WTC11 (cell line): ENCODE measurements at regions not wholly inside any gene's neighbourhood (a gene's known extent, or its start where the extent isn't known, plus 50 kb on each side); places are given as distances from the start of the nearest gene placed in this dataset.

Source experiments
- ATF1 ChIP-seq: sonication (generic); formaldehyde crosslinking; IDR thresholded peaks from 2 replicates; pipeline ENCODE4 v1.8.1; 2023; ENCODE audit warnings: mild to moderate bottlenecking, moderate library complexity, missing genetic modification reagents
- CTCF ChIP-seq: fragments of 200-600 bp; IDR thresholded peaks from 2 replicates; pipeline ENCODE4 v1.8.0; 2022; ENCODE audit warnings: antibody characterized with exemption
- FOXK1 ChIP-seq: sonication (generic); formaldehyde crosslinking; IDR thresholded peaks from 2 replicates; pipeline ENCODE4 v1.8.0; 2022; ENCODE audit warnings: mild to moderate bottlenecking, moderate library complexity, missing genetic modification reagents
- HMGXB4 ChIP-seq: sonication (generic); formaldehyde crosslinking; IDR thresholded peaks from 2 replicates; pipeline ENCODE4 v1.8.1; 2023; ENCODE audit warnings: mild to moderate bottlenecking, moderate library complexity, missing genetic modification reagents
- JUN ChIP-seq: sonication (generic); formaldehyde crosslinking; IDR thresholded peaks from 2 replicates; pipeline ENCODE4 v1.8.0; 2023; ENCODE audit warnings: mild to moderate bottlenecking, missing genetic modification reagents
- TCF7 ChIP-seq: sonication (generic); formaldehyde crosslinking; IDR thresholded peaks from 2 replicates; pipeline ENCODE4 v1.8.0; 2022; ENCODE audit warnings: mild to moderate bottlenecking, low read depth, missing genetic modification reagents, moderate library complexity
- USF2 ChIP-seq: sonication (generic); formaldehyde crosslinking; IDR thresholded peaks from 2 replicates; pipeline ENCODE4 v1.8.1; 2023; ENCODE audit warnings: mild to moderate bottlenecking, missing genetic modification reagents, moderate library complexity
- ZNF232 ChIP-seq: sonication (generic); formaldehyde crosslinking; IDR thresholded peaks from 2 replicates; pipeline ENCODE4 v1.8.0; 2022; ENCODE audit warnings: mild to moderate bottlenecking, missing genetic modification reagents
- ZNF263 ChIP-seq: sonication (generic); formaldehyde crosslinking; IDR thresholded peaks from 2 replicates; pipeline ENCODE4 v1.8.1; 2022; ENCODE audit warnings: low read depth, mild to moderate bottlenecking, moderate library complexity, missing genetic modification reagents
- ZNF512 ChIP-seq: sonication (generic); formaldehyde crosslinking; IDR thresholded peaks from 2 replicates; pipeline ENCODE4 v1.8.1; 2022; ENCODE audit warnings: missing genetic modification reagents, borderline replicate concordance
- TF ChIP-seq, protein P1 (sequence below): sonication (generic); formaldehyde crosslinking; IDR thresholded peaks from 2 replicates; pipeline ENCODE4 v1.8.0; 2022; ENCODE audit warnings: mild to moderate bottlenecking, missing genetic modification reagents
- TF ChIP-seq, protein P2 (sequence below): sonication (generic); formaldehyde crosslinking; IDR thresholded peaks from 2 replicates; pipeline ENCODE4 v1.8.0; 2022; ENCODE audit warnings: mild to moderate bottlenecking, missing genetic modification reagents
- TF ChIP-seq, protein P3 (sequence below): fragments of 250-450 bp; sonication (Bioruptor Pico); IDR thresholded peaks from 2 replicates; pipeline ENCODE4 v2.1.2; 2022; ENCODE audit warnings: mild to moderate bottlenecking, moderate library complexity

DNA sequence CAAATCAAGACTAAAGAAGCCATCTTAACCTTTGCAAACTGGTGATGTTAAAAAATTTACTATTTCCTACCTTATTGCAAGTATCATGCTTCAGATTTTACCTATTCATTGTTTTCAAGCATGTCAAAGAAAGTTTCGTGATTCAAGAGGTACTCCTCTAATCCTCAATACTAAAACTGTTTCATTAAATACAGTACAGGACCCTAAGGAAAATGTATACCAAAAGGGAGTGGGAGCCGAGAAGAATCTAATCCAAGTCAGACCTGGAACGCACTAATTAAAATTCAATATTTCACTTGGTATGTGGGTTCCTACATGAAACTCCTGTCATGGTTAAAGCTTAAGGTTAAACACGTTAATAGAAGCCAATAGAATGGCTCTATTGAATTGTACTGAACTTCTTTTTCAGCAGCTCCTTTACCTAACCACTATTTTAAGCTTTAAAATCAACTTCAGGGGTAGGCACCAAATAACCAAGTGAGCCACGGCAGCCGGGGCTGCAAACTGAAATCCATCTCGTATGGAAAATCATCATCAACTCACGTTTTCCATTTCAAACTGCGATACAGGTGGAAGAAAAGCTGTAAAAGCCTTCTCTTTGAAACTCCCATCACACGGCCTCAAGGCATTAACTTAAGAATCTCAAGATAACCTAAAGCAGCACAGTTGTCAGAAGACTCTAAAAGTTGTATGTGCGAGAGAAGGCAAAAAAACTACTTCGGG lies 188.8 kb downstream of the ZEB2 start:
- TF ChIP-seq USF2 (CRISPR knock-in tag), result no peak
- TF ChIP-seq, protein P1, sequence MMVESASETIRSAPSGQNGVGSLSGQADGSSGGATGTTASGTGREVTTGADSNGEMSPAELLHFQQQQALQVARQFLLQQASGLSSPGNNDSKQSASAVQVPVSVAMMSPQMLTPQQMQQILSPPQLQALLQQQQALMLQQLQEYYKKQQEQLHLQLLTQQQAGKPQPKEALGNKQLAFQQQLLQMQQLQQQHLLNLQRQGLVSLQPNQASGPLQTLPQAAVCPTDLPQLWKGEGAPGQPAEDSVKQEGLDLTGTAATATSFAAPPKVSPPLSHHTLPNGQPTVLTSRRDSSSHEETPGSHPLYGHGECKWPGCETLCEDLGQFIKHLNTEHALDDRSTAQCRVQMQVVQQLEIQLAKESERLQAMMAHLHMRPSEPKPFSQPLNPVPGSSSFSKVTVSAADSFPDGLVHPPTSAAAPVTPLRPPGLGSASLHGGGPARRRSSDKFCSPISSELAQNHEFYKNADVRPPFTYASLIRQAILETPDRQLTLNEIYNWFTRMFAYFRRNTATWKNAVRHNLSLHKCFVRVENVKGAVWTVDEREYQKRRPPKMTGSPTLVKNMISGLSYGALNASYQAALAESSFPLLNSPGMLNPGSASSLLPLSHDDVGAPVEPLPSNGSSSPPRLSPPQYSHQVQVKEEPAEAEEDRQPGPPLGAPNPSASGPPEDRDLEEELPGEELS, result no peak
- TF ChIP-seq CTCF, result no peak
- TF ChIP-seq, protein P2, sequence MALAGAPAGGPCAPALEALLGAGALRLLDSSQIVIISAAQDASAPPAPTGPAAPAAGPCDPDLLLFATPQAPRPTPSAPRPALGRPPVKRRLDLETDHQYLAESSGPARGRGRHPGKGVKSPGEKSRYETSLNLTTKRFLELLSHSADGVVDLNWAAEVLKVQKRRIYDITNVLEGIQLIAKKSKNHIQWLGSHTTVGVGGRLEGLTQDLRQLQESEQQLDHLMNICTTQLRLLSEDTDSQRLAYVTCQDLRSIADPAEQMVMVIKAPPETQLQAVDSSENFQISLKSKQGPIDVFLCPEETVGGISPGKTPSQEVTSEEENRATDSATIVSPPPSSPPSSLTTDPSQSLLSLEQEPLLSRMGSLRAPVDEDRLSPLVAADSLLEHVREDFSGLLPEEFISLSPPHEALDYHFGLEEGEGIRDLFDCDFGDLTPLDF (CRISPR knock-in tag), result no peak
- no peak for TF ChIP-seq ZNF512 (CRISPR knock-in tag)
- no peak for TF ChIP-seq TCF7 (CRISPR knock-in tag)
- no peak for TF ChIP-seq FOXK1 (CRISPR knock-in tag)
- TF ChIP-seq ZNF232, result no peak
- no peak for TF ChIP-seq JUN
- no peak for TF ChIP-seq HMGXB4 (CRISPR knock-in tag)
- TF ChIP-seq, protein P3, sequence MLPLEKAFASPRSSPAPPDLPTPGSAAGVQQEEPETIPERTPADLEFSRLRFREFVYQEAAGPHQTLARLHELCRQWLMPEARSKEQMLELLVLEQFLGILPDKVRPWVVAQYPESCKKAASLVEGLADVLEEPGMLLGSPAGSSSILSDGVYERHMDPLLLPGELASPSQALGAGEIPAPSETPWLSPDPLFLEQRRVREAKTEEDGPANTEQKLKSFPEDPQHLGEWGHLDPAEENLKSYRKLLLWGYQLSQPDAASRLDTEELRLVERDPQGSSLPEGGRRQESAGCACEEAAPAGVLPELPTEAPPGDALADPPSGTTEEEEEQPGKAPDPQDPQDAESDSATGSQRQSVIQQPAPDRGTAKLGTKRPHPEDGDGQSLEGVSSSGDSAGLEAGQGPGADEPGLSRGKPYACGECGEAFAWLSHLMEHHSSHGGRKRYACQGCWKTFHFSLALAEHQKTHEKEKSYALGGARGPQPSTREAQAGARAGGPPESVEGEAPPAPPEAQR (CRISPR knock-in tag), result no peak
- TF ChIP-seq ZNF263 (CRISPR knock-in tag), result no peak
- no peak for TF ChIP-seq ATF1 (CRISPR knock-in tag)
